Neuronal stem cell (in vitro differentiated cells): ENCODE measurements at regions not wholly inside any gene's neighbourhood (a gene's known extent, or its start where the extent isn't known, plus 50 kb on each side); places are given as distances from the start of the nearest gene placed in this dataset.

ENCODE experiments used
- DNase-seq: peaks from one replicate; pipeline ENCODE4 v3.0.0-alpha.2; 2013; ENCODE audit warnings: low spot score
- H2AFZ ChIP-seq: one replicate; pipeline ENCODE4 v1.6.1; 2013; ENCODE audit warnings: mild to moderate bottlenecking, low read length, inconsistent platforms
- H2AK5ac ChIP-seq: 2 replicates; pipeline ENCODE4 v1.6.1; 2013; ENCODE audit warnings: low read depth, mild to moderate bottlenecking, inconsistent platforms, low read length, moderate library complexity, mixed read lengths
- H2BK120ac ChIP-seq: 2 replicates; pipeline ENCODE4 v1.6.1; 2013; ENCODE audit warnings: low read depth, mild to moderate bottlenecking, inconsistent platforms, low read length, moderate library complexity, mixed read lengths
- H2BK12ac ChIP-seq: one replicate; pipeline ENCODE4 v1.6.1; 2013; ENCODE audit warnings: low read length, inconsistent platforms
- H2BK15ac ChIP-seq: 2 replicates; pipeline ENCODE4 v1.6.1; 2013; ENCODE audit warnings: mild to moderate bottlenecking, low read length, inconsistent platforms, mixed read lengths
- H2BK5ac ChIP-seq: one replicate; pipeline ENCODE4 v1.6.1; 2013; ENCODE audit warnings: inconsistent platforms, mild to moderate bottlenecking, low read length, moderate library complexity
- H3K14ac ChIP-seq: one replicate; pipeline ENCODE4 v1.6.1; 2013; ENCODE audit warnings: low read length, inconsistent platforms
- H3K18ac ChIP-seq: 2 replicates; pipeline ENCODE4 v1.6.1; 2013; ENCODE audit warnings: low read length, inconsistent platforms
- H3K23ac ChIP-seq: 2 replicates; pipeline ENCODE4 v1.6.1; 2013; ENCODE audit warnings: low read depth, mild to moderate bottlenecking, mixed read lengths, low read length, inconsistent platforms; ENCODE audit not compliant: poor library complexity
- H3K27ac ChIP-seq: replicated peaks from 3 replicates; pipeline ENCODE4 v1.5.1; 2013; ENCODE audit warnings: low read length, inconsistent platforms
- H3K27me3 ChIP-seq, 3 experiments: 2 replicates each; pipeline ENCODE4 v1.6.1; 2013; ENCODE audit warnings: low read length in 3 of 3, mild to moderate bottlenecking in 2 of 3, inconsistent platforms in 1 of 3, low read depth in 1 of 3, mixed read lengths in 1 of 3, moderate library complexity in 1 of 3; ENCODE audit not compliant: control insufficient read depth in 3 of 3, insufficient read depth in 3 of 3
- H3K36me3 ChIP-seq, 2 donors: replicated peaks in 1 of 2; 2 replicates each; pipeline ENCODE4 v1.6.1; 2013; ENCODE audit warnings: low read length in 2 of 2; ENCODE audit not compliant: control insufficient read depth in 2 of 2, insufficient read depth in 2 of 2
- H3K4ac ChIP-seq: 2 replicates; pipeline ENCODE4 v1.6.1; 2013; ENCODE audit warnings: inconsistent platforms, mild to moderate bottlenecking, low read length, moderate library complexity
- H3K4me1 ChIP-seq, 2 donors: 1 replicate in 1 of 2; 2 replicates in 1 of 2; pipeline ENCODE4 v1.6.1; 2013; ENCODE audit warnings: low read length in 2 of 2, low read depth in 1 of 2; ENCODE audit not compliant: control insufficient read depth in 2 of 2, insufficient read depth in 1 of 2
- H3K4me2 ChIP-seq: one replicate; pipeline ENCODE4 v1.6.1; 2013; ENCODE audit warnings: mild to moderate bottlenecking, low read length, inconsistent platforms; ENCODE audit not compliant: insufficient read depth, poor library complexity, severe bottlenecking
- H3K4me3 ChIP-seq, 2 donors: 2 replicates each; pipeline ENCODE4 v1.5.1; 2013; ENCODE audit warnings: low read length in 2 of 2, mild to moderate bottlenecking in 2 of 2, inconsistent platforms in 1 of 2, moderate library complexity in 1 of 2
- H3K79me1 ChIP-seq: one replicate; pipeline ENCODE4 v1.6.1; 2013; ENCODE audit warnings: low read depth, mild to moderate bottlenecking, inconsistent platforms, low read length, moderate library complexity
- H3K9ac ChIP-seq: one replicate; pipeline ENCODE4 v1.6.1; 2013; ENCODE audit warnings: mild to moderate bottlenecking, low read depth, low read length, inconsistent platforms; ENCODE audit not compliant: poor library complexity
- H3K9me3 ChIP-seq, 2 donors: replicated peaks in 1 of 2; 2 replicates each; pipeline versions ENCODE3 to v1.6.1; 2013; ENCODE audit warnings: low read length in 2 of 2, mild to moderate bottlenecking in 2 of 2, inconsistent platforms in 1 of 2, low read depth in 1 of 2, mixed read lengths in 1 of 2, moderate library complexity in 1 of 2; ENCODE audit not compliant: control insufficient read depth in 2 of 2, insufficient read depth in 1 of 2
- H4K8ac ChIP-seq: one replicate; pipeline ENCODE4 v1.6.1; 2013; ENCODE audit warnings: low read depth, mild to moderate bottlenecking, inconsistent platforms, low read length, moderate library complexity
- H4K91ac ChIP-seq: one replicate; pipeline ENCODE4 v1.6.1; 2013; ENCODE audit warnings: low read length, low read depth, mild to moderate bottlenecking, inconsistent platforms; ENCODE audit not compliant: poor library complexity
- WGBS, 2 donors: extraction: QIAGEN DNeasy Blood & Tissue Kit; methylation state at CpG; one replicate each; pipeline ENCODE4 v1.1.7; 2013; ENCODE audit warnings: missing lambda C conversion rate in 2 of 2, mixed read lengths in 1 of 2; ENCODE audit not compliant: insufficient read length in 2 of 2, insufficient replicate concordance in 1 of 2; ENCODE audit errors: extremely low coverage in 2 of 2; 5-methylcytosine and 5-hydroxymethylcytosine counted together

- Histone ChIP-seq H3K4ac (no peak overlapping the region), H2BK5ac (no peak overlapping the region), H3K4me1 (no peaks in the 10 kb centered on the region), H3K14ac (no peak overlapping the region), H2BK12ac (no peak overlapping the region), H3K27me3 (no peaks in the 10 kb centered on the region), H3K36me3 (no peaks in the 10 kb centered on the region), H3K9me3 (no peaks in the 10 kb centered on the region), H3K9ac (no peak overlapping the region), H3K23ac (no peak overlapping the region), H3K18ac (no peak overlapping the region), H3K4me3 (no peak overlapping the region), H2BK15ac (no peak overlapping the region), H2BK120ac (no peak overlapping the region), H3K27ac (no peak overlapping the region), H4K91ac (no peak overlapping the region), H3K79me1 (no peaks in the 10 kb centered on the region), H3K4me2 (no peak overlapping the region), H2AFZ (no peak overlapping the region), H4K8ac (no peak overlapping the region), H2AK5ac (no peak overlapping the region)
- WGBS, 2 donors = no CpG with 5 or more reads among the region's 2 CpGs
- no peak for DNase-seq
Observed at GRCh38 chr4:83793481-83793880, 257.6 kb downstream of the GPAT3 start.

GRCh38 chr4:83785891-83786290, 250.0 kb downstream of the GPAT3 start:
- H3K4me1 ChIP-seq = no peaks in the 10 kb centered on the region
- H2AFZ ChIP-seq = no peak overlapping the region
- H3K14ac ChIP-seq = no peak overlapping the region
- no CpG with 5 or more reads among the region's 1 CpG for WGBS, 2 donors
- H4K8ac ChIP-seq = no peak overlapping the region
- H2BK5ac ChIP-seq = no peak overlapping the region
- H3K36me3 ChIP-seq = no peaks in the 10 kb centered on the region
- no peak for DNase-seq
- no peaks in the 10 kb centered on the region for H3K27me3 ChIP-seq
- H3K4me3 ChIP-seq = no peak overlapping the region
- no peak overlapping the region for H4K91ac ChIP-seq
- no peak overlapping the region for H2BK15ac ChIP-seq
- no peaks in the 10 kb centered on the region for H3K79me1 ChIP-seq
- no peak overlapping the region for H2BK120ac ChIP-seq
- no peak overlapping the region for H2BK12ac ChIP-seq
- no peaks in the 10 kb centered on the region for H3K9me3 ChIP-seq
- H3K27ac ChIP-seq = no peak overlapping the region
- H3K4me2 ChIP-seq = no peak overlapping the region
- no peak overlapping the region for H3K23ac ChIP-seq
- H3K18ac ChIP-seq = no peak overlapping the region
- no peak overlapping the region for H3K4ac ChIP-seq
- H2AK5ac ChIP-seq = no peak overlapping the region
- H3K9ac ChIP-seq = no peak overlapping the region

- H3K23ac ChIP-seq = no peak overlapping the region
- H3K79me1 ChIP-seq = no peaks in the 10 kb centered on the region
- no peak overlapping the region for H3K27ac ChIP-seq
- no peak overlapping the region for H4K8ac ChIP-seq
- no peaks in the 10 kb centered on the region for H3K36me3 ChIP-seq
- no peak overlapping the region for H3K4me3 ChIP-seq
- H2BK15ac ChIP-seq = no peak overlapping the region
- no peak overlapping the region for H2BK120ac ChIP-seq
- H2AK5ac ChIP-seq = no peak overlapping the region
- no peak overlapping the region for H3K4ac ChIP-seq
- H3K4me1 ChIP-seq = peaks cover 0 to 5% of the 10 kb centered on the region in 2 donors
- no peak overlapping the region for H3K18ac ChIP-seq
- no peaks in the 10 kb centered on the region for H3K27me3 ChIP-seq
- no peak for DNase-seq
- no peak overlapping the region for H3K4me2 ChIP-seq
- no peak overlapping the region for H3K9ac ChIP-seq
- H3K14ac ChIP-seq = no peak overlapping the region
- no CpG with 5 or more reads among the region's 1 CpG for WGBS, 2 donors
- H3K9me3 ChIP-seq = no peaks in the 10 kb centered on the region
- H2BK12ac ChIP-seq = no peak overlapping the region
- H2AFZ ChIP-seq = no peak overlapping the region
- H2BK5ac ChIP-seq = no peak overlapping the region
- H4K91ac ChIP-seq = no peak overlapping the region
Observed at GRCh38 chr4:83783215-83783614, 247.3 kb downstream of the GPAT3 start.

- H3K4ac ChIP-seq = no peak overlapping the region
- H3K4me2 ChIP-seq = no peak overlapping the region
- no peak overlapping the region for H3K4me3 ChIP-seq
- no peak overlapping the region for H3K9ac ChIP-seq
- no peaks in the 10 kb centered on the region for H3K27me3 ChIP-seq
- no peak overlapping the region for H2AFZ ChIP-seq
- no peak overlapping the region for H2BK15ac ChIP-seq
- H3K79me1 ChIP-seq = no peaks in the 10 kb centered on the region
- H2AK5ac ChIP-seq = no peak overlapping the region
- no peak overlapping the region for H3K18ac ChIP-seq
- H3K9me3 ChIP-seq = no peaks in the 10 kb centered on the region
- 100% methylated on average over 2 to 3 of the region's 6 CpGs for whole genome bisulfite sequencing, 2 donors
- H3K14ac ChIP-seq = no peak overlapping the region
- no peak overlapping the region for H4K8ac ChIP-seq
- peaks cover 0 to 5% of the 10 kb centered on the region in 2 donors for H3K4me1 ChIP-seq
- no peak overlapping the region for H3K27ac ChIP-seq
- no peaks in the 10 kb centered on the region for H3K36me3 ChIP-seq
- H3K23ac ChIP-seq = no peak overlapping the region
- no peak overlapping the region for H4K91ac ChIP-seq
- H2BK120ac ChIP-seq = no peak overlapping the region
- H2BK5ac ChIP-seq = no peak overlapping the region
- no peak overlapping the region for H2BK12ac ChIP-seq
- no peak for DNase-seq
Observed at GRCh38 chr4:83782591-83782990, 246.7 kb downstream of the GPAT3 start.
